Stimulated activated CD4-positive, alpha-beta T cell treated with anti-CD3 and anti-CD28 coated beads, Interleukin-4, amount 100 ng/mL, for 4 hours (primary cell): ENCODE measurements at regions not wholly inside any gene's neighbourhood (a gene's known extent, or its start where the extent isn't known, plus 50 kb on each side); places are given as distances from the start of the nearest gene placed in this dataset.
"Not testable (repeated sequence)": the region's sequence is repeated elsewhere in the genome, so short reads cannot be mapped to it uniquely, and the experiment has no call there.

Experiments
- DNase-seq, 2 experiments: peaks; one replicate each; pipeline ENCODE4 v3.0.0-alpha.2; 2020

DNA sequence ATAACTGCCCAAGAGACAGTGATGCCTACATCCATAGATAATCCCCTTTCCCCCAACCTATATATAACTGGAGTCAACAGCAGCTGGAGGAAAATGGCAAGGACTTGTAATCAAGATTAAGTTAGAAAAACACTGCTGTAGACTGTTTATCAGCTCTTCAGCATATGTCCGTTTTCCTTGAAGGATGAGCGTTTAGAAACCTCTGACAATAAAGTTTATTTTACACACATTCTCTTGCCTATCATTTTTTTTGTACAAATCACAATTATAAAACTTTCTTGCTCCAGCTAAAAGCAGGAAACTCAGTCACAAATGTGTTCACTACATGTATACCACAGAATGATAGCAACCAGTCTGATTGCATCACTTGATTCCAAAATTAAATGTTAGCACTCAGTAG is 50.8 kb downstream of the PPIAL4G start:
- DNase-seq: not testable (repeated sequence)

DNA sequence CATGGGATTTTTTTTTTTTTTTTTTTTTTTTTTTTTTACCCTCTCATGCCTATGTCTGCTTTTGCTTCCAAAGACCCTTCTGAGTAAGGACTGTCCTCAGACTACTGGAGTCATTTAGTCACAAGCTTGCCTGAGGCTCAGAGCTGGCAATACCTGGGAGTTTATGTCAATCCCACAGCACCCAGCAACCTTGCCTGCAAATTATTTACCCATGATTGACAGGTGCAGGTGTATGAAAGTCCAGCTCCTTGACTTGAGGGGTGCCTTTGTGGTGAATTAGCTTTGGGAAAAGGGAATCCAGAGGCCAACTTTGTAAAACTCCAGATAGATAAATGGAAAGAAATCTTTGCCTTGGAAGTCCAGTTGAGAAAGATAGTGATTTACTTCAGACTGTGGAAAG is 53.2 kb downstream of the PPIAL4G start:
- DNase-seq: not testable (repeated sequence)

DNA sequence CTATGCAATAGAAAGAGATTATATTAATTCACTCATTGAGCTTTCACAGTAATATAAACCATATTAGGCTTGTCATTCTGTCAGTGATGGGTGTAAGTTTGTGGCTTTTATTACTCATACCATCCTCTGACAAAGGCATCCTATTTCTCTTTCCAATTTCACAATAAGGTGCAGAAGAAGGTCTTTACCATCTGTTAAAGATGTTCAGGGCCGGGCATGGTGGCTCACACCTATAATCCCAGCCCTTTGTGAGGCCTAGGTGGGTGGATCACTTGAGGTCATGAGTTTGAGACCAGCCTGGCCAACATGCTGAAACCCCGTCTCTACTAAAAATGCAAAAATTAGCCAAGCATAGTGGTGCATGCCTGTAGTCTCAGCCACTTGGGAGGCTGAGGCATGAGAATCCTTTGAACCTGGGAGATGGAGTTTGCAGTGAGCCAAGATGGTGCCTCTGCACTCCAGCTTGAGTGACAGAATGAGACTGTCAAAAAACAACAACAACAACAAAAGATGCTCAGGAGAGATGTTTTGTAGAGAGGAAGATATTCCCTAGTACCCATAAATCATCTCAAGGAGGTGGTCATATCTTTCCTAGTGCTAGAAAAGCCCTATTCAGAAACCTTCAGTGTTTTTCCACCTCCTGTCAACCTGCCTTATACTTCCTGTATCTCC is 56.0 kb downstream of the PPIAL4G start:
- not testable (repeated sequence) for DNase-seq

DNA sequence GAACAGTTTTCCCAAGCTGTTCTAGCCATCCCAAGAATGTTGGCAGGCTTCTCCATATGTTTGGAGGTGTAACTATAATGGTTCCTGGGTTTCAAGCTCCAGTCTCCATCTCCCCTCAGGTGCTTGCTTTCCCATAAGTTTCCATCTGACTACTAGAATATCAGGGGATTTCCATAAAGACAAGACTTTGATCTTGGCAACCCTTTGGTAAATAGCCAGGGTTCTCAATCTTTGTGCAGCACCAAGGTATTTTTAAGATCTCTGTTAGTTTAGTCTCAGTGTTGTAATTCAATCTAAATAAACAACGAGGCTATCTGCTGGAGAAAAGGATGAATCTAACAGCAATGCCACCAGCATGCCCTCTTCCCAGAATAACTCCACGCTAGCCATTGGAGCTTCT is 56.7 kb downstream of the PPIAL4G start:
- DNase-seq: not testable (repeated sequence)

DNA sequence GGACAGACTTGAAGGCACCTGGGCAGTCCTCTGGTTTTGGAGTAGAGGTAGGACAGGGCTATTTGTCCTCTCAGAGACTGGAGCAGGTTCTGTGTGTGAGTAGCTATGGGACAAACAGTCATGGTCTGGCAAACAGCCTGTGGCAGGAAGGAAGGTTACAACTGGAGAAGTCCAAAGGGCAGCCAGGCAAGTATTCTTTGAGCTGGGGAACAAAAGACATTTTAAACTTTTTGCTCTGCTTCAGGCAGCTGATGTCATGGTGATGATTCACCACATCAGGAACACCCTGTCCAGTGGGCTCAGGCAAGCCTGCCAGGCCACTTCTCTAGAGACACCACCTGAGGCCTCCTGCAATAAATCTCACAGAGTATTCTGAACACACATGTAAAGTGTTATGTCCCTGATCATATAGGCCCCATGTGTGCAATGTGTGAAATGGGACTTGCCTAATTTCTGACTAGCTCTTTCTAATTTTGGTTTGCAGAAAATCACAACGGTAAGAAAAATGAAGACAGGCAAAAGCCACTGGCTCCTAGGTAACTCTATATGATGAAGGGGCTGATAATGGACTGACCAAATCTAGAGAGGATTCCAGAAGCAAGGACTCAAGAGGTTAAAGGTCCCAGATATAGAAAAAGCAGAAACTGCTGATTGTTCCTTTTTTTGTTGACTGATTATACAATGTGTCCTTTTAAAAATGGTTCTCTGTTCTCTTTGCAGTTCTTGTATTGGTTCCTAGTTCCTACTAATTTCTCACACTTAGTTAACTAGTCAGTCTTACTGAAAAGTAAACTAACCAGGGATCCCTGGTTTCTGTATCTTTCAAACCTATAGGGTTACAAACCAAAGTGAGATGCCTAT is 58.7 kb downstream of the PPIAL4G start:
- DNase-seq: not testable (repeated sequence)

DNA sequence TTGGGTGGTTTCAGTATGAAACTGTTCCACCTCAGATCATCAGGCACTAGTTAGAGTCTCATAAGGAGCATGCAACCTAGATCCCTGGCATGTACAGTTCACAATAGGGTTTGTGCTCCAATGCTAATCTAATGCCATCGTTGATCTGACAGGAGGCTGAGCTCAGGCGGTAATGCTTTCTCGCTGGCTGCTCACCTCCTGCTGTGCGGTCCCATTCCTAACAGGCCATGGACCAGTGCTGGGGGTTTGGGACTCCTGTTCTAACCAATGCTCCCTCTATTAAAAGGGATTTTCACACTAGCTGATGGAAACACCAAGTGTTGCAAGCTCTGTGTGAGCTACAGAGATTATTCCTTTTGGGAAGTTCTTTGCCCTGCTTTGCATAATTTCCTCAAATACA is 60.2 kb downstream of the PPIAL4G start:
- not testable (repeated sequence) for DNase-seq

DNA sequence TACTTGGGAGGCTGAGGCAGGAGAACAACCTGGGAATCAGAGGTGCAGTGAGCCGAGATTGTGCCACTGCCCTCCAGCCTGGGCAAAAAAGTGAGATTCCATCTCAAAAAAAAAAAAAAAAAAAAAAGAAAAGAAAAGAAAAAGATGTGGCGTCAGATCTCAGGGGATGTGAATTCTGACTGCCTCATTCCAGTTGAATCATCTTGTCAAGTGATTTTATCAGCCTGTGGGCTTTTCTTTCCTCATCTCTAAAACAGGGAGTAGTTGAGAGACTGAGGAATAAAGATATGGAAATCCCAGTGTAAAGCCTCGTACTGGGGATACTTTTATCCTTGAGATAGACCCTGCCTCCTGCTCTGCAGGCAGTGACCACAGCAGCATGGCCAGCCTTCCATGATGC is 65.9 kb downstream of the PPIAL4G start:
- DNase-seq: not testable (repeated sequence)

DNA sequence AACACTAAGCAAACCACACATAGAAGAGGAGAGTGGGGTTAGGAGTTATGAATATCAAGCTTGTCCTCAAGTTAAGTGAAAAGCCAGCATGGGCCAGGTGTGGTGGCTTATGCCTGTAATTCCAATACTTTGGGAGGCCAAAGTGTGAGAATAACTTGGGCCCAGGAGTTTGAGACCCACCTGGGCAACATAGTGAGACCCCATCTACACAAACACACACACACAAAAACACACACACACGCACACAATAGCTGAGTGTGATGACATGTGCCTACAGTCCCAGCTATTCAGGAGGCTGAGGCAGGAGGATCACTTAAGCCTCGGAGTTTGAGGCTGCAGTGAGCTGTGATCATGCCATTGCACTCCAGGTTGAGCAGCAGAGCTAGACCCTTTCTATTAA is 69.7 kb downstream of the PPIAL4G start:
- DNase-seq: not testable (repeated sequence)

DNA sequence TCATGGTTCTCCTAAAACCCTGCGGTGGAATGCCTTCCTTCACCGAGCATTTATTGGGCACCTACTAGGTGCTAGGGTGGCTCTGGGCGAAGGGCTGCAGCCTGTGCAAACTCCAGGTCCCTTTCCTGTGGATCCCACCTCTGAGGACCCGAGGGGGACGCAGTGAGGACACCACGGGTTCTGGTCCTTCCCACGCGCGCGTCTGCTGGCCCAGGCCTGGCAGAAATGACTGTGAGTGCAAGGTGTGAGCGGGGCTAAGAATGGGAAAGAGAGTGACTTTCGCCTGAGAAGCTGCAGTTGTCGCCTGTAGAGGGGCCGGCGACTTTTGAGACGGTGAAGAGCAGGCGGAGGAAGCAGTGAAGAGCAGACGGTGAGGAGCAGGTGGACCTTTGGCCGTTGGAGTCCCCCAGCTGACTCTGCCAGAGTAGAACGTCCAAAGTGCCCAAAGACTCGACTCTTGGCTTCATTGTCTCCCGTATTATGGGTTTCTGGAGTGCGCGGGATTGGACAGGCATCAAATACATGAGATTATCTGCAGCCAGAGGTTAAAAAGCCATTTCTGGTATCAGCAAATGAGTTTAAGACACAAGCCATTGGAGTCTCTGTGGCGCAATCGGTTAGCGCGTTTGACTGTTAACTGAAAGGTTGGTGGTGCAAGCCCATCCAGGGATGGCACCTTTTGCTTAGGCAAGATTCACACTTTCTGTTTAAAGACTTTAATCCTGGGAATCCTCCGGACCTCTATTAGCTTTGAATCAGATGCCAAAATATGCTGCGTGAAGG is 78.1 kb downstream of the PPIAL4G start:
- DNase-seq: not testable (repeated sequence)

DNA sequence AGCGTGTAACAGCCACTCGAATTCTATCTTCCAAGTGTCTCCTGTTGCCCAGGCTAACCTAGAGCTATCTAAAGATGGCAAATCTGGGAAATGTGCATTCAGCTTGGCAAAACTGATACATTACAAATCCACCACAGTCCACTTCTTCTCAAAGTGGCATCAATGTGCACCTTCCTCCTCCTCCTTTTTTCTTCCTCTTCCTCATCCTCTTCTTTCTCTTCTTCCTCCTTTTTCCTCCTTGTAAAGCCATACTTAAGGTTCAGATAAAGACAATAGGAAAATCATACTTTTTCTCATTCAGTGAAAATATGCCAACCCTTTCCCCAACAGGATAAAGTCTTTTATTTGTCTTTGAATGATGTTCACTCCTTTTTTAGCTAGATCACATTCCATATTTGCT is 79.2 kb downstream of the PPIAL4G start:
- not testable (repeated sequence) for DNase-seq

DNA sequence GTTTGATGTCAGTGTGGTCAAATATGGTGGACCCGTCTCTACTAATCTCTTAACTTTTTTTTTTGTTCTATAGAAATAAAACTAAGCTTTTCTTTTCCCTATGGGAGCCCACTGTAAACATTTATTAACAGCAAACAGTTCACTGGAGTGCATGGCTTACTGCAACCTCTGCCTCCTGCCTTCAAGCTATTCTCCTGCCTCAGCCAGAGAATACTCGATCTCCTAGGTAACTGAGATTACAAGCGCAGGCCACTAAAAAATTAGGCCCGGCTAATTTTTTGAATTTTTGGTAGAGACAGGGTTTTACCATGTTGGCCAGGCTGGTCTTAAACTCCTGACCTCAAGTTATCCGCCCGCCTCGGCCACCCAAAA is 80.0 kb downstream of the PPIAL4G start:
- not testable (repeated sequence) for DNase-seq

DNA sequence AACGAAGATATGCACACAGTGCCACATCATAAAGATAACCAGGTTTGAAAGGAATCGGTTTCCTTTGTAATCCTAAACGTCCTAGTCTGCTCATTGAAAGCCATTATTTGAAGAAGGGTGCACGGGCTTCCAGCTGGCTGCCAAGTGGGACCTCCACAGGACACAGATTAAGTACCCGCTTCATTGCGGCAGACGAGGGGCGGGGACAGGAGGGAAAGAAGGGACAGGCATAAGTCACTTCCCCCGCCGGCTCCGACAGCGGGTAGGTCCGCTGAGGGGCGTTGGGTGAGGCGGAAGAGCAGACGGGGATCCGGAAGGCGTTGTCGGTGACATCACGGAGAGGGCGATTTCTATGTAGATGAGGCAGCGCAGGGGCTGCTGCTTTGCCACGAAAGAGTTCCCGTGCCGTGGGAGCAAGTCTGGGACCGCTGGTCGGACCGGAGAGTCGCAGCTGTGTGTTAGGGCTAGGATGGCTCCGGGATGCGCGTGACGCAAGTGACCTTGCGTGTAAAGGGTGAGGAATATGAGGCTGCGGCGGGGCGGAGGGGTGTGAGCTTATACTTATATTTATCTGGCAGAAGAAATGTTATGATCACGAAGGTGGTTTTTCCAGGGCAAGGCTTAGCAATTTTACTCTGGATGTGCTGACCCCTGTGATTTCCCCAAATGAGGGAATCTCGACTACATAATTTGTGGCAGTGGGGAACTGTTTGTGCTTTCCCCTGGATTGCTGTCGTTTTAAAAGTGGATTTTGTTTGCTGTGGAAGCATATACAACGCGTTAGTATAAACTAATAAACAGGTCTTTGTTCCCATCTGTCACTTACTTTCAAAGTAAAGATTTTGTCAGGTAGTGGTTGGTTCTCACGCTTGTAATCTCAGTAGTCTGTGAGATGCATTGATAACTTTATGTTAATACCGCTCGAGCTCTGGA is 80.7 kb downstream of the PPIAL4G start:
- DNase-seq: peak; percentile 75 to 86

DNA sequence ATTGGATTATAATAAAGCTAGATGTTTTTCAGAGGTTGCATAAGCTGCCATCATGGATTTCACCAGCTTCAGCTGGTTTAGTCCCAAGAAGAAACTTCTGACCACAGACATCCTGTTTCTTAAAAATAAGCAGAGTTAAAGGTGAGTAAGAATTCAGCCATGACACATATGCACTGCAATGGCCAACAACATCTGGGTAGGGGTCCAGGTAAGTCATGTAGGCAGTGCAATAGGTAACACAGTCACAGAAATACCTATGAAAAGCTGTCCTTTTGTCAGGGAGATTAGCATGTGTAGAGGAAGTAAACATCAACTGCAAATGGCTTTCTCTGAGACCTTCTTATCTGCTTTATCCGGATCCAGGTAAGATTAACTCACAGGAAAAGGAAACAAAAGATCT is 85.6 kb downstream of the PPIAL4G start:
- DNase-seq: not testable (repeated sequence)

DNA sequence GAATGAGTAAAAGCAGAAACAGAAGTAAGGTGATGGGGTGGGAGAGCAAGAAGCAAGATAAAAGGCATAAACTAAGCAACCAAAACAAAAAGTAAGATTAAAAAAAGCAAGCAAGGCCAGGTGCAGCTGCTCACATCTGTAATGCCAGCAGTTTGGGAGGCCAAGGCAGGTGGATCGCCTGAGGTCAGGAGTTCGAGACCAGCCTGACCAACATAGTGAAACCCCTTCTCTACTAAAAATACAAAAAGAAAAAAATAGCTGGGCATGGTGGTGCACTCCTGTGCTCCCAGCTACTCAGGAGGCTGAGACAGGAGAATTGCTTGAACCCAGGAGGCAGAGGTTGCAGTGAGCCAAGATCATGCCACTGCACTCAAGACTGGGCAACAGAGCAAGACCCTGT is 90.6 kb downstream of the PPIAL4G start:
- DNase-seq: not testable (repeated sequence)

DNA sequence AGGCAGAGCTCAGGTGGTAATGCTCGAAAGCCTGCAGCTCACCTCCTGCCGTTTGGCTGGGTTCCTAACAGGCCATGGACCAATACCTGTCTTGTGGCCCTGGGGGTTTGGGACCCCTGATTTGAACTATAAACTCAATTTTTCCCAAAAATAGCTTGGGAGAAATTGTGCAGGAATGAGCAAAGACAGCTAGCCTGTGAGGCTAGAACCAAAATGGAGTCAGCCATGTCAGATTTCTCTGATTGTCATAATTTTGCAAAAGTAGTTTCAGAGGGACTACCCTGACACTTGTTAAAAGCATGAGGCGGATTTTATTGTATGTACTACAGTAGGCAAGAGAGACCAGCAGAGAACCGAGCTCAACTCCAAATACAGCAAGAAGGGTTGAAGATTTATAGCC is 91.8 kb downstream of the PPIAL4G start:
- not testable (repeated sequence) for DNase-seq

DNA sequence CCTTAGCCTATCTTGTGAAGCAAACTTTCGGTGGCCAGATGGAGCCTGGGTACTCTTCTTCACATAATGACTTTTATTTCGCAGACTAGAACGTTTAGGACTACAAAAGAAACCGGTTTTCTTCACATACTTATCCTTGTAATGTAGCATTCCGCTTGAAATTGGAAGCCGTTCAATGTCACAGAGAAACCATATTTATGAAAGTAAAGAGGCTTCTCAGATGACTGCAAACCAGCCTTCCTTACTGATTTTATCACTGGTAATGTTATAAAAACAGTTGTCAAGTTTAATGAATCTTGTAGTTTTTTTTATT is 94.1 kb downstream of the PPIAL4G start:
- no peak for DNase-seq

DNA sequence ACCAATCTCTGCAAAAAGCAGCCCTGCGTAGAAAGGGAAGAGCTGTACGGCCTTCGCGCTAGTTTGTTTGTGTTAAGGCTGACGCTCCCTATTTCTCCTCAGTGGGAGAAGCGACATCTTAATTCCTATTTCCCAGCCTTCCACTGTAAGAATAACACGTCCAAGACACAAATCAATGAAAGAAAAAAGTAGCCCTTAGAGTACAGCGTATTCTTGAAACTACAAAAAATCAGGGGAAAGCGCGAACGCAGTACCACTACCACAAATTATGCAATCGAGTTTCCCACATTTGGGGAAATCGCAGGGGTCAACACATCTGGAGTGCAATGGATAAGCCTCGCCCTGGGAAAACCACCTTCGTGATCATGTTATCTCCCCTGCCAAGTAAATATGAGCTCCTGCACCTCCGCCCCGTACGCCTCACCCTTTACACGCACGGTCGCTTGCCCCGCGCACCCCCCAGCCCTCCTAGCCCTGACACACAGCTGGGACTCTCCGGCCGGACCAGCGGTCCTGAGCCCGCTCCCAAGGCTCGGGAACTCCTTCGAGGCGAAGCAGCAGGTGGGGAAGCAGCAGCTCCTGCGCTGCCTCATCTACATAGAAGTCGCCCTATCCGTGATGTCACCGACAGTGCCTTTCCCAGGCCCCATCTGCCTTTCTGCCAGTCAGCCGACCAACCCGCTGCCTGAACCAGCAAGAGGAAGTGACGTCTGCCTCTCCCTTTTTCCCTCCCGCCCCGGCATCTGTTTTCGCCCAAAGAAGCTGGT is 94.7 kb downstream of the PPIAL4G start:
- DNase-seq: peak; percentile 78 to 88

DNA sequence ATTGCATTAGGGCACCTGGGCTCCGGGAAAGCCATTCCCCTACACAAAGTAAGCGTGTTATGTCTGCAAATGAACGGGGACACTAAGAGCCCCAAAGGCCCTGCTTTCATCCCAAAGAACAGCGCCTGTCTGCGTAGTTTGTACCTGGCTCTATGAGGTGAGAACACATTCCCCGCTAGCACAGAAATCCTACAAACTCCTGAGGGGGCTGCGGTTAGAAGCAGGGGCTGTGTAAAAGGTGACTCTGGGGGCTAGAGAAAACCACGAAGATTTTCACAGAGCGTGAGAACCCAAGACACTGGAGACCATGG is 95.2 kb downstream of the PPIAL4G start:
- not testable (repeated sequence) for DNase-seq

DNA sequence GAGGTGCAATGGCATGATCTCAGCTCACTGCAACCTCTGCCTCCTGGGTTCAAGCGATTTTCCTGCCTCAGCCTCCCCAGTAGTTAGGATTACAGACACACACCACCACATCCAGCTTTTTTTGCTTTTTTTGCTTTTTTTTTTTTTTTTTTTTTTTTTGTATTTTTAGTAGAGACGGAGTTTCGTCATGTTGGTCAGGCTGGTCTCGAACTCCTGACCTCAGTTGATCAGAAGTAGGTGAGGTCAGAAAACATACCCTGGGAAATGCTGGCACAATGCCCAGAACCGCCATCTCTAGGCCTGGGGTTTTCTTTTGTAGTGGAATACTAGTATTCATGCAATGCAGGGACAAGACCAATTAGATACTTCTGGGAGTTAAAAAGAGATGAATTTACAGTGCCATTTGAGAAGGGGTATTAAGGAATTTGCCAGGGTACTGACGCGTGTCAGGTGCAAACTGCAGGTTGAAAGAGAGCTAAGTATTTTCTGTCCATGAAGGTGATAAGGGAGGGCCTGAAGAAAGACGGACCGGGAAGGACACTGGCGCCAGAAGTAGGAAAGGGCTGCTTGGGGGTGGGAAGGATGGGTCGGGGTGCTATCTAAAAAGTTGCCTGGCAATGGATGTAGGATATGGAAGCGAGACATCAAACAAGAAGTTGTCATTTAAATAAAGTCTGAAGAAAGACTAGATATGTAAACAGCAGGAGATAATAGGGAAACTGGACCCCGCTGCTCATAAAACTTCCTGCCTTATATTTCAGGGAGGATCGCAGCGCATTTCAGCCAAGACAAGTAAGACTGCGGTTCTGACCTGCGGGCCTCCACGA is 95.8 kb downstream of the PPIAL4G start:
- not testable (repeated sequence) for DNase-seq

DNA sequence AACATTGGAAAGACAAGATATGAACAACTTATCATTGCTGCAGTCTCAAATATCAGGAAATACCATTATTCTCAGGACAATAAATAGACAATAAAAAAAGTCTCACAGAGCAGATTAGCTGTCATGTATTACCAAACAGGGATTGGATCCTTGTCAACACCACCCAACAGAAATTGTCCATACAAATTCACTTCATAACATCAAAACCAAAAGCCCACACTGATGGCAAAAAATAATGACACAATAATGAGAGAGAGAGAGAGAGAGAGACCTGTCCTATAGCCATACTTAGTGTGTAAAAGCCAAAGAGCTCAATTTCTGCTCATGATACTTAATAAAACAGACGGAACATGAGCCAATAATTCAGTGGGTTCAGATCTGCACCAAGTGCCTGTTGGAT is 96.5 kb downstream of the PPIAL4G start:
- no peak for DNase-seq

DNA sequence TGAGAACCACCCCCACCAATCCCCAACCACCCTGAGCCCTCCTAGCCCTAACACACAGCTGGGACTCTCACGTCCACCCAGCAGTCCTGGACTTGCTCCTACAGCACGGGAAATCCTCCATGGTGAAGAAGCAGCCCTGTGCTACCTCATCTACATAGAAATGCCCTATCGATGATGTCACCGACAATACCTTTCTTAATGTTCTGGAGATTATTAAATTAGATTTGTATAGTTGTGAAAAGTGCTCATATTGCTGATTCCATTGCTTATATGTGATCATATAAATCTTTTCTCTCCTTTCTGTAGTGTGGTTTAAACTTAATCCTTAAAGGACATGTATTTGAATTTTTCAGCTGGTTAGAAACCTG is 97.1 kb downstream of the PPIAL4G start:
- not testable (repeated sequence) for DNase-seq
